Activated CD4-positive, CD25-positive, alpha-beta regulatory T cell (primary cell): ENCODE measurements at regions not wholly inside any gene's neighbourhood (a gene's known extent, or its start where the extent isn't known, plus 50 kb on each side); places are given as distances from the start of the nearest gene placed in this dataset.
A peak's percentile ranks its signal among the peaks of the same experiment; 100 is the strongest.
"Not testable (repeated sequence)": the region's sequence is repeated elsewhere in the genome, so short reads cannot be mapped to it uniquely, and the experiment has no call there.

Experiments
- DNase-seq, 4 experiments: peaks; one replicate each; lab custom pipeline; 2025; lab: John Stamatoyannopoulos, UW

DNA sequence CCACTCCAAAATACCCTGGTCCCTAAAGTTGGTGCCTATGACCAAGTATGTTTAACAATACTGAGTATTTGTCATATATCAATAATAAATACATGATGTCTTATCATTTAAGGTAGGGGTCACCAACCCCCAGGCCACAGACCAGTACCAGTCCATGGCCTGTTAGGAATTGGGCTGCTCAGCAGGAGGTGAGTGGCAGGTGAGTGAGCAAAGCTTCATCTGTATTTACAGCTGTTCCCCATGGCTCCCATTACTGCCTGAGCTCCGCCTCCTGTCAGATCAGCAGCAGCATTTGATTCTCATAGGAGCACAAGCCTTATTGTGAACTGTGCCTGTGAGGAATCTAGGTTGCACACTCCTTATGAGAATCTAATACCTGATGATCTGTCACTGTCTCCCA lies 126.2 kb downstream of the HNRNPD start:
- DNase-seq = no peak

DNA sequence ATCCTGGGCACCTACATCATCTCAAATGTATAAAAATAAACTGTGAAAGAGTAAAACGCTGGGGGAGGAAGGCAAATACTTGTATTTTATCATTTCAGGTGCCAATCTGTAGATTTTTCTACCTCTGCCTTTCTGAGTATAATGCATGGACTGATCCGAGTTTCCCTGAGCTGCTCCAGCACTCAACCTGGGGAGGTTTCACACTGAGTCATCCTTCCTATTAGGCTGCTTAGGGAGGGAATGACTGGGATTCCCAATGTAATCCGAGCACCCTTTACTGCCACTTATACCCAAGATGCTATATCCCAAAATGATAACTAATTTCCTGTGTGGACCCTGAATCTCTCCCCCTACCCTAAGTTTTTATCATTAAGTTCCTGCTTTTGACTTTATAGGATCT lies 126.6 kb downstream of the HNRNPD start:
- DNase-seq = no peak

DNA sequence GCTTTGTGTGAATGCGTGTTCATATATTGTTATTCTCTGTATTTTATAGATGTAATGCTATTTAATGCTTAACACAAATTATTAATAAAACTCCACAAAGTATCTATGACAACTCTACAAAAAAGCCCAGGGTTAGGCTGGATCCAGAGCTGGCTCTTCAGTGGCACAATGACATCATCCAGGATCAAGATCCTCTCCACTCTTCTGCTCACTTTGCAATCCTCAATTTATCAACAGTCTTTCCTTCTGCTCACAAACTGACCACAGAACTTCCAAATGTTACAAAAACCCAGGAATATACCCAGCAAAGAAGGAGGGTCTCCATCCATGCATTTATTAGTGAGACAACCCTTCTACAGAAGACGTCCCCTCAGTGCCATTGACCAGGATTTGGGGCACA lies 132.3 kb downstream of the HNRNPD start:
- no peak for DNase-seq

DNA sequence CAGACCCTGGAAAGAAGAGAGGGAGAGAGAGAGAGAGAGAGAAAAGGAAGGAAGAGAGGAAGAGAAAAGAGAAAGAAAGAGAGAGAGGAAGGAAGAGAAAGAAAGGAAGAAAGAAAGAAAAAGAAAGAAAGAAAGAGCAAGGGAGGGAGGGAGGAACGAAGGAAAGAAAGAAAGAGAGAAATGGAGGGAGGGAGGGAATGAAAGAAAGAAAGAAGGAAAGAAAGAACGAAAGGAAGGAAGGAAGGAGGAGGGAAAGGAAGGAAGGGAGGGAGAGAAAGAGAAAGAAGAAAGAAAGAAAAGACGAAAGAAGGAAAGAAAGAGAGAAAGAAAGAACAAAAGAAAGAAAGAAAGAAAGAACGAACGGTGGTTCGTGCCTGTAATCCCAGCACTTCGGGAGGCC lies 133.4 kb downstream of the HNRNPD start:
- DNase-seq = no peak

DNA sequence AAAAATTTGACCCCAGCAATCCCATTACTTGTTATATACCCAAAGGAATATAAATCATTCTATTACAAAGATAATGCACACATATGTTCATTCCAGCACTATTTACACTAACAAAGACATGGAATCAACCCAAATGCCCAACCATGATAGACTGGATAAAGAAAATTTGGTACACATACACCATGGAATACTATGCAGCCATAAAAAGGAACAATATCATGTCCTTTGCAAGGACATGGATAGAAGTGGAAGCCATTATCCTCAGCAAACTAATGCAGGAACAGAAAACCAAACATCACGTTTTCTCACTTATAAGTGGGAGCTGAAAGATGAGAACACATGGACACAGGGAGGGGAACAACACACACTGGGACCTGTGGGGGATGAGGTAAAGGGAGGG lies 136.6 kb downstream of the HNRNPD start:
- not testable (repeated sequence) for DNase-seq

DNA sequence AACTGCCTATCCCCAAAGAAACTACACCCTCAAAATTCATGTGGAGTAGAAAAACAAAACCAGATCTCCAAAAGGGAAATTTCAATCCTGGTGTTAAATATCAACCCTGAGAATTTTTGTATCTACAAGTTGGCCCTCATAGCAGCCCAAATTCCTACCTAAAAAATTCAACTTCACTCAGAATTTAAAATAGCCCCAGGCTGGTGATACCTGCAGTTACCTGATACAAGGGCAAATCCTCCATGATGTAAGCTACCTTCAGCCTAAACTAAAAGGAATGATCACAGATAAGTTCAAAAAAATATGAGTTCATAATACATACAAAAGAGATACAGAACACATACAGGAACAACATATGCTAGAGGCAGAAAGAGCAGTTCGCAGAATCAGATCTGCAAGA lies 138.4 kb downstream of the HNRNPD start:
- DNase-seq = no peak

DNA sequence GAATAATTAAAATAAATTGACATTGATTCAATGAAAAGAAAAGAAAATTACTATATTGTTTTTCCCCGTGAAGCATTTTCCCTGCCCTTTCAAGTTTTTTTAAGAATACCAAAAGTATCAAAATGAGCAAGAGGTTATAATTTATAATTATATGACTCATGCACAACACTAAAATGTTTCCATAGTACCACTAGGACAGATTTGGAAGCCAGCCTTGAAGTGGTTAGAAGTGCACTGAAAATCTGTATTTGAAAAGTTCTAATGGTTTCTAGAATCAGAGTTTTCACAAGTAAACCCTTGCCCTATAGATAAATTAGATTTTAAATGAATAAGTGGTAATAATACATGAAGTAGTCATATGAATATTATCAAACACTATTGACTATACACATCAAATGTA lies 140.9 kb downstream of the HNRNPD start:
- no peak for DNase-seq

DNA sequence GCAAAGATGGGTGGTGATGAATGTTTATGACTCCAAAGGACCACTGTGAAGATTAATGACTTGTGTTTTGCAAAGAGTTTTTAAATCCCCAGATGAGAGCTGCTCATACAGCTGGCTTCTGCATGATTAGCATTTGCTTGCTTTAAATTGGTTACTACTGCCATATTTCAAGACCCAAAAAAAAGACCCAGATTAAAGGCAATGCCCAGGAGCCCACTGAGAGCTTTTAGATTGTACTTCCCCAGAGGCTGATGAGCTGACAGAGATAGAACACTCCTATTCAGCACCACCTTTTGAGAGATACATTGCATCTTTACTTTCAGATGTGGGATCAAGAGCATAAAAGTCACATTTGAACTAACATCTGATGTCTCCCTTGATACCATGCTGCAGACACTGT lies 142.0 kb downstream of the HNRNPD start:
- DNase-seq = no peak

DNA sequence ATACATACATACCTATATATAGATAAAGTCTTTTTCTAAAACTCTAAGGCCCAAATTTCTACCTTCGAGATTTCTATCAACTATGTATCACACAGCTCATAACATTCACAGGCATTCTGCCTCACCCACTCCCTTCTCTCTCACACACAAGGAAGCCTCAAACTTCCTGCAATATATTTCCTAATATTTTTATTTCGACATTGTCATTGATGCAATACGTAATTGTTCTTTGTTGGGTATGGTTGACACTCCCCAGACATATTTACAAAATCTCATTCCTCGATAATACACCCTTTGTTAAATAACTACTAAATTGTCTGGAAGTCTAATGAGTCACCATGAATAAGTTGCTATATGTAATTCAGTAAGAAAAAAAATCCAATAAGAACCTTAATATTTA lies 143.5 kb downstream of the HNRNPD start:
- DNase-seq = no peak

DNA sequence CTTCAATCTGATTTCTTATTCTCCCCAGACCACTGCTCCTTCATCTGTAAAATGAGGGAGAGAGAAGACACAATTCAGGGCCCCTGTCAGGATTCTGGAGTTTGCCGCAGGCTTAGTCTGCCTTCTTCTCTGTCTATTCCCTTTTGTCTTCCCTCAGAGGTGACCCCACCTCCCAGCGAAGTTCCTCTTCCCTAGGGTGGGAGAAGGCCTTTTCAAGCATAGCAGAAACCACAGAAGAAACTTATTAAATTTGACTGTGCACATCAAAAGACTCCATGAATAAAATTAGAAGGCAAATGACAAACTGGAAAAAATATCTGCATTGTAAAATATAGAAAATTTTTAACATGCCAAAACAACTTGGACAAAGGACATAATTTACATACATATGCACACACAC lies 148.8 kb downstream of the HNRNPD start:
- no peak for DNase-seq

DNA sequence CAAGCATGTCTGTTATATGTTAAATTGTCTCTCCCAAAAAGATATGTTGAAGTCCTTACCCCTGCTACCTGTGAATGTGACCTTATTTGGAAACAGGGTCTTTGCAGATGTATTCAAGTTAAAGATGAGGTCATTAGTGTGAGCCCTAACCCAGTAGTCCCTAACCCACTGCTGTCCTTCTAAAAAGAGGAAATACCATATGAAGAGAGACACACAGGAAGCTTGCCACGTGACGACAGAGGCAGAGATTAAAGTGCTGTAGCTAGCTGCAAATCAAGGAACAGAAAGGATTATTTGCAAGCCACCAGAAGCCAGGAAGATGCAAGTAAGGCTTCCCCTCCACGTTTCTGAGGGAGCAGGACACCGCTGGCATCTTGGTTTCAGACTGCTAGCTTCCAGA lies 150.1 kb downstream of the HNRNPD start:
- no peak for DNase-seq

DNA sequence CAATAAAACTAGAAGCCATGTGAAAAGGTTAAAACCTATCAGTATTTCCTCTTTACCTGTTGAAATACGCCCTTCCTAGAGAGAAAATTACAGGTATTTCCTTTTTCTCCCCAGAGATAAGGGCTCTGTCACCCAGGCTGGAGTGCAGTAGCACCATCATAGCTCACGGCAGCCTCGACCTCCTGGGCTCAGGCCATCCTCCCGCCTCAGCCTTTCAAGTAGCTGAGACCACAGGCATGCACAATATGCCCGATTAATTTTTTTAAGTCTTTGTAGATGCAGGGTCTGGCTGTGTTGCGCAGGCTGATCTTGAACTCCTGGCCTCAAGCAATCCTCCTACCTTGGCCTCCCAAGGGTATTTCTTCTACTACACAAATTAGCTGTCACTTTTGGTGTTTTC lies 154.4 kb downstream of the HNRNPD start:
- DNase-seq = no peak

DNA sequence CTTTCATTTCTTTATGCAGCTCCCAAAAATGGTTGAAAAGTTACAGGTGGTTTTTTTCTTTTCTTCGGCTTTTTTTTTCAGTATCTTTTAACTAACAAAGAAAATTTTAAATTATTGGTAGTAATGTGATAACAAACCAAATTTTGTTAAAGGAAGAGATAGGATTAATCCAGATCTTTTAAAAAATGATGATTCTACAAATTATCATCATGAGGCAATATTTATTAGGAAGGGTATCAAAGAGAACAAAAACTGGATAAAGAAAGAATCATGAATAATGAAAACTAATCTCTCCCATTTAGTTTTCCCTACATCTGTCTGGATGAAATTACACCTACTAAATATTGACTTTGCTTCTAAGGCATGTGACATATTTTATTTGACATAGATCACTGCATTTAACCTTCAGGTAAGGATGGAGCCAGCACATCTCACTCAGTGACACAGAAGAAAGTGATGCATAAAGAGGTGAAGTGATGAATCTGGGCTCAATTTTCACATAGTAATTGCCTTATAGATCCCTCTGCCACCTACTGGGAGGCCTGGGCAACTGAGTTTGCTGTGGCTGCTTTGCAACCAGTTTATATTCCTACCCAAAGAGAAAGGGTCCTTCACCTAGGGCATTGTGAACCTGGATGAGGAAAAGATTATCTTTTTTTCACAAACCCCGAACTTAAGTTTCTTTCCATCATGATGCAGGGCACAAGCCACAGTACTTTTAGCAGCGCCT lies 155.6 kb downstream of the HNRNPD start:
- no peak for DNase-seq

DNA sequence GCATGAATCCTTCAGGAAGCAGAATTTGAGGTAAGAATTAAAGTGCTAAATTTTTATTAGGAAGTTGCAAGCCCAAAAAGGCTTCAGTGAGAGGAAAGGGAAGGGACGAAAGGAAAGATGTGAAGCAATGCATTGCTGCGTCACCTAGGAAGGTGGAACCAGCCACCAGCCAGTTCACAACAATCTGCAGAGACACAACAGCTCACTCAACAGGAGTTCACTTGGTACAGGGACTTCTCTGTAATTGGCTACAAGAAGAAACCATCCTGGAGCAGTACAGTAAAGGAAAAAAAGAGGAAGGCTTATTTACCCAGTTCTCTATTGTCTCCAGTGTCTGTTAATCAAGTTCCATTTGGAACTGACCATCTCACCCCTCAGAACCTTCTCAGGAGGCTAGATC lies 157.6 kb downstream of the HNRNPD start:
- DNase-seq = no peak

DNA sequence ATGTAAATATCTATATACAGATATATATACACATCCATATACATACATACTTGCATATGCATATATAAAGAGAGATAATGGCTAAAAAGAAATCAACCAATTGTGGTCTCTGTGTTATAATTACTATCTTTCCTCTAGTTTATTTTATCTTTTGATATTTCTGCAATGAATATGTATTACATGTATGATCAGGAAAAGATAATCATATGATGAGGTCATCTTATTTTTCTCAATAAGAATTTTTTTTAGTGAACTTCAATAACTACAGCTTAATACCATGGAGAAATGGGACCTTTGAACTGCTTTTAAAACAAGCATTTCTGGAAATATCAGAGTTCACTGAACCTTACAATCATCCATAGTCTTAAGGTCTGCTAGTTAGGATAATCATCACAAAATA lies 158.0 kb downstream of the HNRNPD start:
- no peak for DNase-seq

DNA sequence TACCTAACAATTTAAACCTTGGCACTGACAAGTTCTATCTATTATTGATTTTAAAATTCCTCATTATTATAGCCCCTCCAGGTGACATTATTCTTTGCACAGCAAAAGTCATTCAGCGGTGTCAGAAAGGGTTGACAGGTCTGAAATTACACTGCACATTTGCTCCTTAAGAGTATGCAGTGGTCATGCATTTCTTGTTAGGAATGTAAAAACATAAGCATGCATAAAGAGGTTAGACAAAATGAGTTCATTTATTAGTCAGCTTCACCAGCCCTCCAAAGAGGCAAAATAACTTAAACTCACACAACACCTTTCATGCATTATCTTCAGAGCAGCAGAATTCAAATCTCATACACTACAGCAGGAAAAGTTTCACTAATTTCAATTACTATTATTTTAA lies 158.8 kb downstream of the HNRNPD start:
- no peak for DNase-seq

DNA sequence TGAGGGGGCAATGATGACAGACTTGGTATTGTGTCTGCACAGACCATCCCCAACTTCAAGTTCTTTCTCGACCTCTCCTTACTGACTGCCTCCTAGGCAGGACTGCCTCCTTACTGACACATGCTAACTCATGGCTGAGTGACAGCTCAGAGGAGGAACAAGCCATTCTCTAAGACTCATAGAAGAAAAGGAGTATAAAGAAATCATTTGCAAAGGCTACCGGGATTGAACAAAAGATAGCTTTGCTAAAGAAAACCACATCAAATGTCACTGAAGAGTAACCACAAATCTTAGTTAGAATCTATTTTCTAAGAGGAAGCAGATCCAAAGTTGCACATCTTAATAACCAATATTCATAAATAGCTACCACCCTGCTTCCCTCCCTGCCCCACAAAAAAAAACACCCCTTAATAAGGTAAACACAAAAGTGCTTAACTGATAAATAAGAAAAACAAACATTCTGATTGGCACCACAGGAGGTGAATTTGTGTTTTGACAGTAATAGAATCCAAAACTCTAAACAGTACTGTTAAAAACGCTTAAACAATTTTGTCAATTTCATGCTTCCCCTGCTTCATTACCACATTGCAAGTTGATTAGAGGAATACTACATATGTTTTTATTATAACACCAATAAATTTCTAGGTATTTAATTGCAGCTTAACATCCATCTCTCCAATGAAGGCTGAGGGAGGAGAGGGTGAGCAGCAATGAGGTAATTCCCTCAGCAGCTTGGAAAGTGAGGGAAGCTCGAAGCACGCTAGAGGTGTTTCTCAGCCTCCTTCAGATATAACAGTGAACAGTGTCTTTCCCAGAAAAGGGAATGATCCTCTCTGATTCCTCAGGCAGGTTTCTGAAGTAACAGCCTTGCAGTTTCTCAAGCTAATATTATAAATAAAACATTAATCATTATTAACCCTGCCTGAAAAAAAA lies 160.0 kb downstream of the HNRNPD start:
- no peak for DNase-seq

DNA sequence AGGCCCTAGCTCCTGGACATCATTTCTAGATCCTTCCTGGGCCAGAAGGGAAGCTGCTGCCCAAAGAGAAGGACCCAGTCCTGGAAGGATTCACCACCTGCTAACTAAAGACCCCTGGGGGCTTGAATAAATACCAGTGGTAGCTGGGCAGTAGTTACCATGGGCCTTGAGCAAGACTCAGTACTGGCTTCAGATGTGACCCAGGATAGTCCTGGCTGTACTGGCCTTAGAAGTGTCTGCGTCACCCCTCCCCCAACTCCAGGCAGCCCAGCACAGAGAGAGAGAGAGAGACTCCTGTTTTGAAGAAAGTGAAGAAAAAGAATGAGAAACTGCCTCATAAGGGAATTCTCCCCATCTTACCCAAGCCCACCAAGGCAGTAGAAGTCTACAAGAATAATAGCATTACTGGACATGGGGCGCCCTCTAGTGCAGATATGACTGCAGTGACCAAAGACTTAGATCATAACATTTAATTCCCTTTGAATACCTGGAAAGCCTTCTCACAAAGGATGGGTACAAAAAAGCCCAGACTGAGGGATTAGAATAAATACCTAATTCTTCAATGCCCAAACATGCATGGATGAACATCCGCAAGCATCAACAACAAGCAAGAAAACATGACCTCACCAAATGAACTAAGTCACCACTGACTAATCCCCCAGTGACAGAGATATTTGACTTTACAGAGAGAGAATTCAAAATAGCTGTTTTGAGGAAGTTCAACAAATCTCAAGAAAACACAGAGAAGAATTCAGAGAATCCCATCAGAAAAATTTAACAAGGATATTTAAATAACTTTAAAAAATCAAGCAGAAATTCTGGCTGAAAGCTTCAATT lies 171.8 kb downstream of the HNRNPD start:
- peak in 2 of 4 experiments; percentile 14 to 18 for DNase-seq

DNA sequence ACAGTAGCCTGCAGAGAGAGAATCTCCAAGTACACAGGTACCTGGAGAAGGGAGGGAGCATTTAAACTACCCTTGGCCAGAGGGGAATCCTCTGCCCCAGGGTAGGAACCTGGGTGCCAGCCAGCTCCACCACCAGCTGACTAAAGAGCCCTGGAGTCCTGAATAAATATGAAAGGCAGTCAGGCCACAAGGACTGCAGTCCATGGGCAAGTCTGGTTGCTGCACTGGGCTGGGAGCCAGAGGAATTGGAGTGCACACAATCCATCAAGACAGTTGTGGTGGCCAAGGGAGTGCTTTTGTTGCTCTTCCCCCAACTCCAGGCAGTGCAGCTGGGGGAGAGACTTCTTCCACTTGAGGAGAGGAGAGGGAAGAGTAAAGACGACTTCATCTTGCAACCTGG lies 172.5 kb downstream of the HNRNPD start:
- DNase-seq = no peak

DNA sequence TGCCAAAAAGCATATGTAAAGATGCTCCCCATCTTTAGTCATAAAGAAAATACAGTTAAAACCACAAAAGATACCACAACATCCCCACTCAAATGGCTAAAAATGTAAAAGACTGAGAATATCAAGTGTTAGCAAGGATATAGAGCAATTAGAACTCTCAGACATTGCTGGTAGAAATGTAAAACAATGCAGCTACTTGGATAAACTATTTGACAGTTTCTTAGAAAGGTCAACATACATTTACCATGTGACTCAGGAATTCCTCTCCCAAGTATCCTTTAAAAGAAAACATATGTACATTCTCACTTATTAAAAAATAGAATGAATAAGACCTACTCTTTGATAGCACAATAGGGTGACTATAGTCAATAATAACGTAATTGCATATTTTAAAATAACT lies 173.7 kb downstream of the HNRNPD start:
- no peak for DNase-seq

DNA sequence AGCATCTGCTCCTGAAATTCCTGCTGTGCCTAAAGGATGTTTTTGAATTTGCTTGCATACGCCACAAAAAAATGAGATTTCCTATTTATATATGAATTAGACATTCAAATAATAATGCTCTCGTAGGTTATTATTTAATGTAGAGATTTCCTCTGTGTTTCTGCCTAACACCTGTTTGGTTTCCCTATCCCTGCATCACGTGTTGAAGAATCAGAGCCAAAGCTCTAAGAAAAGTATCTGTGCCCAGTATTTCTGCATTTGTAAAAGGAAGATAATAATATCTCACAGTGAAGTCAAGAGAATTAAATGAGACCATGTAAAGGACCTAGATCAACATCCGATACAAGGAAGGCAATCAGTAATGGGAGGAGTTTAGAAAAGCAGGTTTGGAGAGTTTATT lies 179.5 kb downstream of the HNRNPD start:
- no peak for DNase-seq

DNA sequence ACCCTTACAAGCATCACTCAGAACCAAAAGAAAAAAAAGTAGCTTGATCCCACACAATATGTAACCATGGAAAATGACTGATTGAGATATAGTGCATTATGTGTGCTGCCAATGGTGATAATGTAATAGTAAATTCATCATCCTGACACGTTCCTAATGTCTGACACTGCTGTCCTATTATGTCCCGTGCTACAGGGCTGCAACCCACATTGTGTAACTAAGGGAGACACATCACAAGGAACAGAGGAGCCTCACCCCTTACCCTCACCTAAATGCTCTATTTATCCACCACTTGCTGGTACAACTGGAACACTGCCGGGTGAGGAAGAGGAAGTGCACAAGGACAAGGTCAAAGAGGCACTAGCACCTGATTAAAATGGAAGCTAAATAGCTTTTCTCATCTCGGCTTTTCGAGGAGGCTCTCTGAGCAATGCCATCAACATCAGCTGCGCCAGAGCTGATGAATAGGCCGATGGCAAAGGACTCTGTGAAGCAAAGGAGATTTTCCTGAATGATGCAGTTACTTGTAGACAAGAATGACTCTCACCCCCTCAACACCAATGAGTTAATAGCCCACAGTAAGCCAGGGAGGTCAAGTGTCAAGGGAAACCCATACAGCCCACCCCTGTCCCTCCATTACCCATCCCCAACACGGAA lies 181.6 kb downstream of the HNRNPD start:
- no peak for DNase-seq
